NOMO-1 (cell line): ENCODE measurements at regions not wholly inside any gene's neighbourhood (a gene's known extent, or its start where the extent isn't known, plus 50 kb on each side); places are given as distances from the start of the nearest gene placed in this dataset.
A peak's percentile ranks its signal among the peaks of the same experiment; 100 is the strongest.

ENCODE experiments used
- DNase-seq, 2 experiments: peaks; one replicate each; lab custom pipeline; 2025; ENCODE audit not compliant: unreplicated experiment in 2 of 2; lab: John Stamatoyannopoulos, UW

- DNase-seq = no peak
These were observed 276.2 kb downstream of the NPIPA8 start for GRCh38 chr16:18060351-18060750.

DNA sequence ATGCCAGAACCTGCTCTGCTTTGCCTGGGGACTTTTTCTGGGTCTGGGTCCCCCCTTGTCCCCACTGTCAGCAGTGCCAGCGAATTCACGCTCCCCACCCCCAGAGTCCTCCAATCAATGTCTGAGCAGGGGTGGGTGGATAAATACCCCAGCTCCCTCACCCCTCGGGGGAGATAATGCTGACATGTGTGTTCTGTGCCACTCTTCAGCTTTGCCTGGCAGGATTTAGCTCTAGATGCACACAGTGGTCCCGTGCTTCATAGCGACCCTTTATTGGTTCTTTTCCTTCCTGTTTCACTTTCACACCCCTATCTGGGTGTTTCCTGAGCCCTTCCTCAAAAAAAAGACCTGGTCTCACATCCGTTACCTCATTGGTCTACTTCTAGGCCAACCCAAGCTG lies 277.0 kb downstream of the NPIPA8 start:
- DNase-seq = peak in 1 of 2 experiments; percentile 0

DNA sequence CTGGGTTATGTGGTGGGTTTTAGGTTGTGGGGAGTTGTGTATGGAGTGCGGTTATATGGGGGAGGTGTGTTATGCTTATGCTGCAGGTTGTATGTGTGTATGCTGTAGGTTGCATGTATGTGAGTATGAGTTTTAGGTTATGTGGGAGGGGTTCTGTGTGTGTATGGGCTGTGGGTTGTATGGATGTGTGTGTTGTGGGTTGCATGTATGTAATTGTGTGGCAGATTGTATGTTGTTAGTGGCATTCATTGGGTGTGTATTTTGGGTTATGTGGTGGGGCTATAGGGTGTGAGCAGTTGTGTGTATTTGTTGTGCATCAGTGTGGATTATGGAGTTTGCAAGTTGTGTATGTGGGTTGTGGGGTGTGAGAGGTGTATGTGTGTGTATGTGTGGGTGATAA lies 277.4 kb downstream of the NPIPA8 start:
- no peak for DNase-seq

DNA sequence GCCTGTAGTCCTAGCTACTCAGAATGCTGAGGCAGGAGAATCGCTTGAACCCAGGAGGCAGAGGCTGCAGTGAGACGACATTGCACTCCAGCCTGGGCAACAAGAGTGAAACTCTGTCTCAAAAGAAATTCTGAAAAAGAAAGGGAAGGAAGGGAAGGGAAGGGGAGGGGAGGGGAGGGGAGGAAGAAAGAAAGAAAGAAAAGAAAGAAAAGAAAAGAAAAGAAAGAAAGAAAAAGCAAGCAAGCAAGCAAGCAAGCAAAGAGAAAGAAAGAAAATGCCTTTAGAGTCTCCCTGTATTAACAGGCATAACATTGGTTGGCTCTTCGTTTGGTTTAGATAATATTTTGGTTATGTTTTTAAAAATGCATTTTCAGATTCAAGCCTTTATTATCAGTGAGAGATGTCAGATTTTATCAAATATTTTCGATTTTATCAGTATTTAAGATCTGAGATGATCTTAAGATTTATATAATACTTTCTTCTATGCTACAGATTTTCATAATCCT lies 281.1 kb downstream of the NPIPA8 start:
- no peak for DNase-seq

- no peak for DNase-seq
These were observed 285.8 kb downstream of the NPIPA8 start for GRCh38 chr16:18050777-18051176.

- no peak for DNase-seq
These were observed 286.3 kb downstream of the NPIPA8 start for GRCh38 chr16:18050234-18050633.

GRCh38 chr16:18049547-18050133 lies 286.9 kb downstream of the NPIPA8 start:
- DNase-seq = no peak

GRCh38 chr16:18048853-18049546 lies 287.5 kb downstream of the NPIPA8 start:
- DNase-seq = no peak

- no peak for DNase-seq
These were observed 288.8 kb downstream of the NPIPA8 start for GRCh38 chr16:18047761-18048160.

GRCh38 chr16:18045356-18045755 lies 291.2 kb downstream of the NPIPA8 start:
- DNase-seq = no peak

GRCh38 chr16:18041864-18042834 lies 294.4 kb downstream of the NPIPA8 start:
- no peak for DNase-seq

GRCh38 chr16:18039931-18040330 lies 296.6 kb downstream of the NPIPA8 start:
- DNase-seq = no peak

DNA sequence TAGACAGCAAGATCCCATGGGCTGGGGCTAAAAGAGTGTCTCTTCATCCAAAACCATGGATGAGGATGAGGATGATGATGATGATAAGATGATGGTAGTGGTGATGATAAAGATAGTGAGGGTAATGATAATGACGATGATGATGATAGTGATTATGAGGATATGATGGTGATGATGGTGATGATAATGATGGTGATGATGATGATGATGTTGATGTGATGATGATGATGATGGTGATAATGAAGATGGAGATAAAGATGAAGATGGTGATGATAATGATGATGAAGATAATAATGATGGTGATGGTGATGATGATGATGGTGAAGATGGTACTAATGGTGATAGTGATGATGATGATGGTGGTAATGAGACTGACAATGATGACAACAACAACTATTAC lies 299.5 kb downstream of the NPIPA8 start:
- DNase-seq = no peak

GRCh38 chr16:18024611-18025010 lies 311.9 kb downstream of the NPIPA8 start:
- no peak for DNase-seq

- DNase-seq = no peak
These were observed 318.2 kb downstream of the NPIPA8 start for GRCh38 chr16:18018376-18018775.

- peak in 1 of 2 experiments; percentile 0 for DNase-seq
These were observed 322.7 kb downstream of the NPIPA8 start for GRCh38 chr16:18013863-18014262.

DNA sequence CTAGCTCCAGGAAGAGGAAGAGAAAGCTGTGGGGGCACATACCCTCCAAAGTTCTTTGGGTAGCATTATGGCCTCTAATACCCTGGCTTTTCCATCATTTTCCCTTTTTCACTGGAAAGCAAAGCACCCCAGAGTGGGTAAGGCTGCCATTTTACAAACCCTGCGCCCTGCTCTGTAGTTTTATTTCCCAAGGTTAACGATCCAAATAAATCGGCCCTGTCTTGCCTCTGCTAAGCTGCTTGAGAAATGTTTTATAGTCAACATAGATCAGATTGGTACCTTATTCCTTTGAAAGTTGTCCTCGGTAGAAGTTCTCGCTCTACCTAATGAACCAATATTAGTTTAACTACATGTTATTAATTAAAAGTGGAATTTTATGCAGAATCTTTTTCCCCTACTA lies 328.2 kb downstream of the NPIPA8 start:
- no peak for DNase-seq

- DNase-seq = no peak
These were observed 333.5 kb downstream of the NPIPA8 start for GRCh38 chr16:18003033-18003432.

GRCh38 chr16:17998996-17999395 lies 337.5 kb downstream of the NPIPA8 start:
- no peak for DNase-seq

GRCh38 chr16:17998550-17998949 lies 338.0 kb downstream of the NPIPA8 start:
- no peak for DNase-seq

- DNase-seq = no peak
These were observed 342.5 kb downstream of the NPIPA8 start for GRCh38 chr16:17994027-17994426.
